ENCODE measurements at regions not wholly inside any gene's neighbourhood (a gene's known extent, or its start where the extent isn't known, plus 50 kb on each side); places are given as distances from the start of the nearest gene placed in this dataset.

DNA sequence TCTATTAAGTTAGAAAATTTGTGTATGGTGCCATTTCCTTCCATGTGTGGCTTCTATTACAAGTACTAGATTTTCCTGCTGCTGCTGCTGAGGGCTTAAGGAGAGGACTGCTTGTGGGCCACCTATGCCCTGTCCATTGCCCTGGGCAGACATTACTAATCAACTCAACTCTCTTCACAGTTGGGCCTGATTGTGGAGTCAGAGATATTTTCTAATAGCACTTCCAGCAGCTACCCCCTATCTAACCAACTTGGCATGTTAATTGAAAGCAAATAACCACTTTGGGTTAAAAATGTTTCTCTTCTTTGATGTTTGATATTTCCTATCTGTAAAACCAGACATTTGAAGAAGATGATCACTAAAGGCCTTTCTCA is 242.0 kb downstream of the EDEM1 start:
- no peak for TF ChIP-seq POLR2A (IDR thresholded peaks at IDR 0.05)
- TF ChIP-seq, protein P1, sequence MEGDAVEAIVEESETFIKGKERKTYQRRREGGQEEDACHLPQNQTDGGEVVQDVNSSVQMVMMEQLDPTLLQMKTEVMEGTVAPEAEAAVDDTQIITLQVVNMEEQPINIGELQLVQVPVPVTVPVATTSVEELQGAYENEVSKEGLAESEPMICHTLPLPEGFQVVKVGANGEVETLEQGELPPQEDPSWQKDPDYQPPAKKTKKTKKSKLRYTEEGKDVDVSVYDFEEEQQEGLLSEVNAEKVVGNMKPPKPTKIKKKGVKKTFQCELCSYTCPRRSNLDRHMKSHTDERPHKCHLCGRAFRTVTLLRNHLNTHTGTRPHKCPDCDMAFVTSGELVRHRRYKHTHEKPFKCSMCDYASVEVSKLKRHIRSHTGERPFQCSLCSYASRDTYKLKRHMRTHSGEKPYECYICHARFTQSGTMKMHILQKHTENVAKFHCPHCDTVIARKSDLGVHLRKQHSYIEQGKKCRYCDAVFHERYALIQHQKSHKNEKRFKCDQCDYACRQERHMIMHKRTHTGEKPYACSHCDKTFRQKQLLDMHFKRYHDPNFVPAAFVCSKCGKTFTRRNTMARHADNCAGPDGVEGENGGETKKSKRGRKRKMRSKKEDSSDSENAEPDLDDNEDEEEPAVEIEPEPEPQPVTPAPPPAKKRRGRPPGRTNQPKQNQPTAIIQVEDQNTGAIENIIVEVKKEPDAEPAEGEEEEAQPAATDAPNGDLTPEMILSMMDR (IDR thresholded peaks at IDR 0.05), result no peak
